ENCODE measurements at regions not wholly inside any gene's neighbourhood (a gene's known extent, or its start where the extent isn't known, plus 50 kb on each side); places are given as distances from the start of the nearest gene placed in this dataset.

DNA sequence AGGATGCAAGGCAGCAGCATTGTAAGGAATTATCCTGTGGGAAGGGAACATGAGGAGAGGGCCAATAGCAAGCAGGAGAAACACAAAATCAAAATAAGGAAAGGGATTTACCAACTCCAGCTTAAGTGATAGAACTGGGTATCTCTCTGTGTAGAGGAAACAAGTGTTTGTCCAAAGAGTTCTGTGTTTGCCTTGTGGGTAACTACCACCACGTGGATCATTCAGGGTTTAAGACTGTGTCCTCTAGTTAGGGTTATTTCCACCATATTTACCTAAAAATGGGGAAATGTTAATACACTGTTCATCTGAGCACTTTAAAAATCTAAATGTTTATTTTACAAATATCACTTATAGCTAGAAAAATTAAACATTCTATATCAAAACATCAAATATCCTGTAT, 283.3 kb downstream of the EIPR1 start:
- Histone ChIP-seq H3K9me3 (peaks cover 5% of the 10 kb centered on the region), H3K36me3 (ENCODE audit: insufficient read depth in 1 of 2, low read depth in 1 of 2) (no peaks in the 10 kb centered on the region), H3K27me3 (ENCODE audit: insufficient read depth in 3 of 3, low read length in 2 of 3) (peaks cover 0 to 4% (median 0%) of the 10 kb centered on the region in 3 donors), H3K4me3 (no peak overlapping the region), H3K27ac (no peak overlapping the region), H3K4me1 (no peaks in the 10 kb centered on the region)
- intact Hi-C loops (cut with DNase I), result loop anchor here in 1 of 2 donors (10.0 kb wide), 1 partner anchor 300 kb away; no protein-coding TSS in a partner anchor
- no peak for ATAC-seq
- TF ChIP-seq, protein P1, sequence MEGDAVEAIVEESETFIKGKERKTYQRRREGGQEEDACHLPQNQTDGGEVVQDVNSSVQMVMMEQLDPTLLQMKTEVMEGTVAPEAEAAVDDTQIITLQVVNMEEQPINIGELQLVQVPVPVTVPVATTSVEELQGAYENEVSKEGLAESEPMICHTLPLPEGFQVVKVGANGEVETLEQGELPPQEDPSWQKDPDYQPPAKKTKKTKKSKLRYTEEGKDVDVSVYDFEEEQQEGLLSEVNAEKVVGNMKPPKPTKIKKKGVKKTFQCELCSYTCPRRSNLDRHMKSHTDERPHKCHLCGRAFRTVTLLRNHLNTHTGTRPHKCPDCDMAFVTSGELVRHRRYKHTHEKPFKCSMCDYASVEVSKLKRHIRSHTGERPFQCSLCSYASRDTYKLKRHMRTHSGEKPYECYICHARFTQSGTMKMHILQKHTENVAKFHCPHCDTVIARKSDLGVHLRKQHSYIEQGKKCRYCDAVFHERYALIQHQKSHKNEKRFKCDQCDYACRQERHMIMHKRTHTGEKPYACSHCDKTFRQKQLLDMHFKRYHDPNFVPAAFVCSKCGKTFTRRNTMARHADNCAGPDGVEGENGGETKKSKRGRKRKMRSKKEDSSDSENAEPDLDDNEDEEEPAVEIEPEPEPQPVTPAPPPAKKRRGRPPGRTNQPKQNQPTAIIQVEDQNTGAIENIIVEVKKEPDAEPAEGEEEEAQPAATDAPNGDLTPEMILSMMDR (IDR thresholded peaks at IDR 0.05), result no peak
- DNase-seq, result no peak
- 75 to 88% (median 77%) methylated on average over 1 of the region's 1 CpG for WGBS, 3 donors

DNA sequence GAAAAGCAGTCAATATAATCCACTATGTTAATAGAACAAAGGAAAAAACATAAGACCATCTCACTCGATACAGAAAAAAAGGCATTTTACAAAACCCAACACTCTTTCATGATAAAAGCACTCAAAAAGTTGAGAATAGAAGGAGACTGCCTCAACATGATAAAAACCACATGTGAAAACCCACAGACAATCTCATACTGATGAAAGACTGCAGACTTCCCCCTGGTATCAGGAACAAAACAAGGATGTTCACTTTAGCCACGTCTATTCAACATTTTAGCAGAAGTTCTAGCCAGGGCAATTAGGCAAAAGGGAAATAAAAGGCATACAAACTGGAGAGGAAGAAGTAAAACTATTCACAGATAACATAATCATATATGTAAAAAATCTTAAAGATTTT, 285.9 kb downstream of the EIPR1 start:
- Histone ChIP-seq H3K27ac (no peak overlapping the region), H3K9me3 (peaks cover 17% of the 10 kb centered on the region), H3K36me3 (ENCODE audit: insufficient read depth in 1 of 2, low read depth in 1 of 2) (no peaks in the 10 kb centered on the region), H3K27me3 (ENCODE audit: insufficient read depth in 3 of 3, low read length in 2 of 3) (no peaks in the 10 kb centered on the region), H3K4me3 (no peak overlapping the region), H3K4me1 (no peaks in the 10 kb centered on the region)
- TF ChIP-seq, protein P1 (IDR thresholded peaks at IDR 0.05), result no peak
- no peak for DNase-seq
- intact Hi-C loops (cut with DNase I), result loop anchor here in 1 of 2 donors (10.0 kb wide), 1 partner anchor 297 kb away; no protein-coding TSS in a partner anchor
- WGBS, 3 donors, result 60 to 68% (median 63%) methylated on average over 2 of the region's 2 CpGs
- no peak for ATAC-seq

DNA sequence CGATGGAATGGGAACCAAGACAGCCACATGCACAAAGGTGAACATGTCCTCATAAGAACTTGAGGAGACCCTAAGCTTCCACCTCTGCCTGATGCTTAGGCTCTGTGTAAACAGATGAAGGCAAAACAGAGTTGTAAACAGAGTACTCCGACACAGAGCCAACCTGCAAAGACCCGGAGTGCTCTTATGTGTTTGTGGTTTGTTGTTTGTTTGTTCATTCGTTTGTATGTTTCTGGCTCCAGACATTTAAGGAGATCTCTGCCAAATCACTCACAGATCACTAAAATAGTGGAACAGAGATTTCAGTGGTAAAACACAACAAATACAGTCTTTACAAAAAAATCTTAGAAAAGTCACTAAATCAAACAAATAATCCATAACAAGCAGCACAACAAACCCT, 294.9 kb downstream of the EIPR1 start:
- H3K9me3 ChIP-seq, result no peaks in the 10 kb centered on the region
- no peak for DNase-seq
- H3K4me3 ChIP-seq, result no peak overlapping the region
- WGBS, 3 donors, result 72 to 87% (median 79%) methylated on average over 4 of the region's 4 CpGs
- no peak overlapping the region for H3K27ac ChIP-seq
- no peaks in the 10 kb centered on the region for H3K27me3 ChIP-seq (ENCODE audit: insufficient read depth in 3 of 3, low read length in 2 of 3)
- TF ChIP-seq, protein P1 (IDR thresholded peaks at IDR 0.05), result no peak
- no peak for ATAC-seq
- intact Hi-C loops (cut with DNase I), result no loop called here
- H3K36me3 ChIP-seq (ENCODE audit: insufficient read depth in 1 of 2, low read depth in 1 of 2), result no peaks in the 10 kb centered on the region
- H3K4me1 ChIP-seq, result no peaks in the 10 kb centered on the region

DNA sequence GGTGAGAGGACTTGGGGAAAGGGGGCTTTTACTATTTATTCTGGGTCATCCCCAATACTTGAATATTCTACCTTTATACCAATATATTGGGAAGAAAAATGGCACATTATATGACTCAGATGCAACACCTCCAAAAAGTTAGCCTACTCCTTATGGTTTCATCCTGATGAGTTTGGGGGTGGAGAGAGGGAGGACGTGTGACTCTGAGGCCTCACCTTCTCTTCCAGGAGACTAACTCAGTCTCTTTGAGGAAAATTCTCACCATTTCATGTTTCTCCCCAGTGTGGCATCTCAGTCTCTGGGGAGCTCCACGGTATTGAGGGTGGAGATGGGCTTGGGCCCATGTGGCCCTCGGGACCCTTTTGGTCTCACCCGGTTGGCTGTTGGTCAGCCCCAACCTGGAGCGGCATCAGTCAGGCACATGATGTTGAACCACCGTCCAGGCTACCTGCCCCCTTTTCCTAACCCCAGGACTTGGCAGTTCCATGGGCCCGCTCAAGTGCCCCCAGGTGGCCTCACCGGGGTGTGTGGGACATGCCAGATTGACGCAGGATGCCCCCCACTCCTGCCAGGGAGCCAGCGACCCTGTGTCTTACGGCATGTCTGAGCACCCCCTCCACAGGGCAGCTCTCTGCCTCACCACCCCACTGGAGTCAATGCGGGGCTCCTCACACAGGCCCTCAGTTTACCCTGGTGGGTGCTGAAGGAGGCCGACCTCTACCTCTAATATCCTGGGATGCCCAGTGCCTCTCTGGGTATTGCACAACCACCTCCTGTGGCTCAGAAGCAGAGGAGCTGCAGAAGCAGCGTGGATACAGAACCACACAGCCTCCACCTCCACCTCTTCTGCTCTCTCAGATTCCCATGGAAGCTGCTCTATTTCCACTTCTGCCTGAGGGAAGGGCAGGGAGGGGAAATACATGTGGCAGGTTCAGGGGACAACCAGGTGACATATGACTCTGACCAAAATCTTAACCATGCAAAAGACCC, 297.4 kb downstream of the EIPR1 start:
- Histone ChIP-seq H3K4me3 (no peak overlapping the region), H3K9me3 (no peaks in the 10 kb centered on the region), H3K4me1 (no peaks in the 10 kb centered on the region), H3K27me3 (ENCODE audit: insufficient read depth in 3 of 3, low read length in 2 of 3) (no peaks in the 10 kb centered on the region), H3K36me3 (ENCODE audit: insufficient read depth in 1 of 2, low read depth in 1 of 2) (no peaks in the 10 kb centered on the region), H3K27ac (no peak overlapping the region)
- WGBS, 3 donors, result 89 to 91% (median 91%) methylated on average over 14 of the region's 14 CpGs
- ATAC-seq (no peak), DNase-seq (no peak)
- TF ChIP-seq, protein P1 (IDR thresholded peaks at IDR 0.05), result no peak
- intact Hi-C loops (cut with DNase I), result no loop called here
